ENCODE measurements at regions not wholly inside any gene's neighbourhood (a gene's known extent, or its start where the extent isn't known, plus 50 kb on each side); places are given as distances from the start of the nearest gene placed in this dataset.

DNA sequence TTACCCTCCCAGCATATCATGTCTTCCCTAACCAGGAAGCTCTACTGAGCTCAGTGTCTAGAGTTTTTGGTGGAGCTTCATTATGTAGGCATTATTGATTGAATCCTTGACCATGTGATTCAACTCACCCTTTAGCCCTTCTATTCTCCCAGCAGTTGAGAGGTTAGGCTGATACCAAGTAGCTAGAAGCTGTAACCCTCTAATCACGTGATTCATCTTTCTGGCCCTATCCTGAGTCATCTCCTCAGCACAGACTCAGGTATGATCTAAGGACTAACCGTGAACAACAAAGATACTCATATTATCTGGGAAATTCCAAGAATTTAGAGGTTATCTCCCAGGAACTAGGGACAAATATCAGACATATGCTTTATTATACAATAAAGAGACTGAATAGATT lies 625.5 kb downstream of the JRKL start:
- in situ Hi-C loops (cut with MboI; ENCODE audit: low pct_ligation_motif_present in 1 of 4, low pct_unique_long_range_greater_than_20kb in 1 of 4, low sequenced_read_pairs in 3 of 4), result no loop called here
- TF ChIP-seq EP300 (IDR thresholded peaks at IDR 0.05; ENCODE audit: low read depth), result no peak
- TF ChIP-seq POLR2A (IDR thresholded peaks at IDR 0.05), result no peak
- TF ChIP-seq, protein P1, sequence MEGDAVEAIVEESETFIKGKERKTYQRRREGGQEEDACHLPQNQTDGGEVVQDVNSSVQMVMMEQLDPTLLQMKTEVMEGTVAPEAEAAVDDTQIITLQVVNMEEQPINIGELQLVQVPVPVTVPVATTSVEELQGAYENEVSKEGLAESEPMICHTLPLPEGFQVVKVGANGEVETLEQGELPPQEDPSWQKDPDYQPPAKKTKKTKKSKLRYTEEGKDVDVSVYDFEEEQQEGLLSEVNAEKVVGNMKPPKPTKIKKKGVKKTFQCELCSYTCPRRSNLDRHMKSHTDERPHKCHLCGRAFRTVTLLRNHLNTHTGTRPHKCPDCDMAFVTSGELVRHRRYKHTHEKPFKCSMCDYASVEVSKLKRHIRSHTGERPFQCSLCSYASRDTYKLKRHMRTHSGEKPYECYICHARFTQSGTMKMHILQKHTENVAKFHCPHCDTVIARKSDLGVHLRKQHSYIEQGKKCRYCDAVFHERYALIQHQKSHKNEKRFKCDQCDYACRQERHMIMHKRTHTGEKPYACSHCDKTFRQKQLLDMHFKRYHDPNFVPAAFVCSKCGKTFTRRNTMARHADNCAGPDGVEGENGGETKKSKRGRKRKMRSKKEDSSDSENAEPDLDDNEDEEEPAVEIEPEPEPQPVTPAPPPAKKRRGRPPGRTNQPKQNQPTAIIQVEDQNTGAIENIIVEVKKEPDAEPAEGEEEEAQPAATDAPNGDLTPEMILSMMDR (IDR thresholded peaks at IDR 0.05), result no peak
- TF ChIP-seq POLR2AphosphoS5 (IDR thresholded peaks at IDR 0.05), result no peak
- DNase-seq, result no peak
- intact Hi-C loops (cut with DNase I; ENCODE audit: low total_unique reads), result no loop called here
- Histone ChIP-seq H3K4me1 (no peaks in the 10 kb centered on the region), H3K36me3 (no peaks in the 10 kb centered on the region), H3K9me3 (peaks cover 0 to 6% of the 10 kb centered on the region in 2 donors), H3K4me3 (no peak overlapping the region), H3K27me3 (no peaks in the 10 kb centered on the region), H3K27ac (no peak overlapping the region)
- WGBS, 2 donors (ENCODE audit: low coverage in 1 of 2), result 70 to 90% methylated on average over 2 of the region's 2 CpGs

DNA sequence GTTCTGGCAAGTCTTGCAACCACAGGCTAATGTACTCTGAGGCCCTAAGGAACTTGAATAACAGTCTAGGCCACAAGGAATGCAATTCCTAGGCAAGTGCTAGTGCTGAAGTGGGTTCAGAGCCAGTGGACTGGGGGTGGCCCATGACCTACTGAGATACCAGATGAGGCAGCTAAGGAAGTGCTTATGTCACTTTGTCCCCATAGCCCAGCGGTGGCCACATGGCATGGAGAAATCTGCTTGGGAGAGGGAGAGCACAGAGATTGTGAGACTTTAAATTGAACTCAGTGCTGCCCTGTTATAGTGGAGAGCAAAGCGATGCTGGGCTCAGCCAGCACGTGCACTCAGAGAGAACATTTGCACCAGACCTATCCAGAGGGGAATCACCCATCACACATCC lies 629.5 kb downstream of the JRKL start:
- no peak for TF ChIP-seq POLR2AphosphoS5 (IDR thresholded peaks at IDR 0.05)
- TF ChIP-seq, protein P1 (IDR thresholded peaks at IDR 0.05), result no peak
- TF ChIP-seq POLR2A (IDR thresholded peaks at IDR 0.05), result no peak
- TF ChIP-seq EP300 (IDR thresholded peaks at IDR 0.05; ENCODE audit: low read depth), result no peak
- Histone ChIP-seq H3K4me1 (no peaks in the 10 kb centered on the region), H3K9me3 (peaks cover 0 to 6% of the 10 kb centered on the region in 2 donors), H3K27me3 (no peaks in the 10 kb centered on the region), H3K27ac (no peak overlapping the region), H3K4me3 (no peak overlapping the region), H3K36me3 (no peaks in the 10 kb centered on the region)
- in situ Hi-C loops (cut with MboI; ENCODE audit: low pct_ligation_motif_present in 1 of 4, low pct_unique_long_range_greater_than_20kb in 1 of 4, low sequenced_read_pairs in 3 of 4) (no loop called here), intact Hi-C loops (cut with DNase I; ENCODE audit: low total_unique reads) (no loop called here)
- WGBS, 2 donors (ENCODE audit: low coverage in 1 of 2), result 84 to 100% methylated on average over 1 to 3 of the region's 3 CpGs
- DNase-seq, result no peak

DNA sequence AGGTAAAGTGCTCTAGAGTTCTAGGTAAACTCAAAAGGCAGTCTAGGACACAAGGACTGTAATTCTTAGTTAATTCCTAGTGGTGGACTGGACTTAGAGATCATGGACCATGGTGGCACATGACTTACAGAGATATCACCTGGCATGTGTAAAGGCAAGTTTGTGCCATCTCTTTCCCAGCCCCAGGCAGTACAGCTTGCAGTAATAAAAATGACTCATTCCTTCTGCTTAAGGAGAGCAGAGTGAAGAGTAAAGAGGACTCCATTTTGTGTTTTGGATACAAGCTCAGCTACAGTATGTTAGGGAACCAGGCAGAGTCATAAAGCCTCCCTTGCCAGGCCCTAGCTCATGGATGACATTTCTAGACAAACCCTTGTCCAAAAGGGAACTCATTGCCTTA lies 629.9 kb downstream of the JRKL start:
- peaks cover 0 to 6% of the 10 kb centered on the region in 2 donors for H3K9me3 ChIP-seq
- in situ Hi-C loops (cut with MboI; ENCODE audit: low pct_ligation_motif_present in 1 of 4, low pct_unique_long_range_greater_than_20kb in 1 of 4, low sequenced_read_pairs in 3 of 4), result no loop called here
- no peak for DNase-seq
- H3K4me1 ChIP-seq, result no peaks in the 10 kb centered on the region
- TF ChIP-seq POLR2AphosphoS5 (IDR thresholded peaks at IDR 0.05) (no peak), POLR2A (IDR thresholded peaks at IDR 0.05) (no peak), EP300 (IDR thresholded peaks at IDR 0.05; ENCODE audit: low read depth) (no peak)
- TF ChIP-seq, protein P1 (IDR thresholded peaks at IDR 0.05), result no peak
- H3K4me3 ChIP-seq, result no peak overlapping the region
- no peaks in the 10 kb centered on the region for H3K36me3 ChIP-seq
- intact Hi-C loops (cut with DNase I; ENCODE audit: low total_unique reads), result loop anchor here (2.0 kb wide), 1 partner anchor 33 kb away; no protein-coding TSS in a partner anchor
- no peak overlapping the region for H3K27ac ChIP-seq
- no peaks in the 10 kb centered on the region for H3K27me3 ChIP-seq

DNA sequence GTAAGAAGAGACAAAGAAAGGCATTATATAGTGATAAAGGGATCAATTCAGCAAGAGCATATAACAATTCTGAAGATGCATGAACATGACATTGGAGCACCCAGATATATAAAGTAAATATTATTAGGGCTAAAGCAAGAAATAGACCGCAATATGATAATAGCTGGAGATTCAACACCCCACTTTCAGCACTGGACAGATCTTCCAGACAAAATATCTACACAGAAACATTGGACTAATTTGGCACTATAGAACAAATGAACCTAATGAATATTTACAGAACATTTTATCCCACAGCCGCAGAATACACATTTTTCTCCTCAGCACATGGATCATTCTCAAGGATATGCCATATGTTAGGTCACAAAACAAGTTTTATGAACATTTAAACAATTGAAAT lies 633.1 kb downstream of the JRKL start:
- intact Hi-C loops (cut with DNase I; ENCODE audit: low total_unique reads), result no loop called here
- TF ChIP-seq, protein P1 (IDR thresholded peaks at IDR 0.05), result no peak
- no peak for TF ChIP-seq POLR2AphosphoS5 (IDR thresholded peaks at IDR 0.05)
- TF ChIP-seq EP300 (IDR thresholded peaks at IDR 0.05; ENCODE audit: low read depth), result no peak
- no peak for TF ChIP-seq POLR2A (IDR thresholded peaks at IDR 0.05)
- Histone ChIP-seq H3K36me3 (no peaks in the 10 kb centered on the region), H3K4me1 (no peaks in the 10 kb centered on the region), H3K9me3 (no peaks in the 10 kb centered on the region), H3K27ac (no peak overlapping the region), H3K4me3 (no peak overlapping the region), H3K27me3 (no peaks in the 10 kb centered on the region)
- in situ Hi-C loops (cut with MboI; ENCODE audit: low pct_ligation_motif_present in 1 of 4, low pct_unique_long_range_greater_than_20kb in 1 of 4, low sequenced_read_pairs in 3 of 4), result no loop called here
- 61 to 71% methylated on average over 2 of the region's 2 CpGs for whole genome bisulfite sequencing, 2 donors (ENCODE audit: low coverage in 1 of 2)
- DNase-seq, result no peak
